GM04504 (cell line): ENCODE measurements at regions not wholly inside any gene's neighbourhood (a gene's known extent, or its start where the extent isn't known, plus 50 kb on each side); places are given as distances from the start of the nearest gene placed in this dataset.

Source experiments
- DNase-seq: peaks from one replicate; pipeline ENCODE4 v3.0.0-alpha.2; 2012; ENCODE audit warnings: low read depth

DNA sequence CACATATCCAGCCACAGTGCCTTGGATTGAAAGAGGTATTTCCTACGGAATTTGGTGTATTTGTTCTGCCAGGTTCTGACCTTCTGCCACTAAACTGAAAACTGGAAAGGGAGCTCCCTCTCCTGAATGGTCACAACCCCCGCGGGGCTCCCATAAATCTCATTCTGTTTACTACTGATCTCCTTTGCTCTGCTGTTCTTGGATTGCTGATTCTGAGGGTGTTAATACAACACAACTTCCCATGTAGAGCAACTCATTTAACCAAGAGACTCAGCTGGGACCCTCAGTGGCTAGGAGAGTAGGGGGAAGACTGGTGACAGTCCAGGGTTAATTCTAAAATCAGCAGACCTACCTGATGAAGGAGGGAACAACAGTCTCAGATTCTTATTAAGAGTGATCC is 662.9 kb downstream of the INHBA start:
- DNase-seq, result no peak

DNA sequence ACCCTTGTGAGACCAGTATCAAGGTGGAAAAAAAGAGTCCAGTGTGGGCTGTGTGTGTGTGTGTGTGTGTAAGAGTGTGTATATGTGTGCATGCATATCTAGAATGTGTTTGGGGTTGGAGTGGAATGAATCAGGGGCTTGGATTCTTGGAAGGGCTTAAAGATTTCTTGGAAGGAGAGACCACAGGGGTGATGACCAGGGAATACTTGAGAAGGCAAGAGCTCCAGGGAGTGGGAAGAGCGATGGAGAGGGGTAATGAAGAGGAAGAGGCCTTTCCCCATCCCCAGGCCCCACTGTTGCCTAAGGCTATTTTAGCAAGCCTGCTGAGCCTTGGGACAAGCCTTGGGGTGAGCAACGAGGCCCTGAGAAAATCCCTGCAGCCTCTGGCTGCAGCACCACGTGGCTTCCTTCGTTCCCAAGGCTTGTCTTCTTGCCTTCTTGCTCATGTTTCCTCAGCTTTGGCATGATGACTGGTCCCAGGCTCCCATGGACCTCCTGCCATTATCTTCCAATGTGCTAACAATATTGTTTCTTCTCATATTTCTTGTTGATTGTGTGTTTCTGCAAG is 663.4 kb downstream of the INHBA start:
- DNase-seq, result no peak

DNA sequence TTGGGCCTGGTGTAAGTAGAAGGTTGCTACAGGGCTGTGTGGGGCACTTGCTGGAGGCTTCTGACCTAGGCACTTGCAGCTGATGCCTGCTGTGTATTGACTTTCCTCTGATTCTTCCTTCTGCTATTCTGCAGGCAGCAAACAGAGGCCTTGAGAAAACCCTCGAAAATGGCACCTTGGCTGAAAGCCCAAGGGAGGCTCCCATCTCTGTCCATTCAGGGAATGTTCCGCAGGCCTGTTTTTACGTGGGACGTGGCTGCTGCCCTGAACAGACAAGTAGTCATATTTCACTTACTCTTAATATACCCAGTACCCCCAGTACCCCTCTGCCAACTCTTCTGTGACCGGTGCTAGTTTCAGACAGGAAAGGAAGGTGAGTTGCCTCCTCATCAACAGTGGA is 664.7 kb downstream of the INHBA start:
- no peak for DNase-seq

- no peak for DNase-seq
Observed at GRCh38 chr7:41037691-41038090, 665.2 kb downstream of the INHBA start.

DNA sequence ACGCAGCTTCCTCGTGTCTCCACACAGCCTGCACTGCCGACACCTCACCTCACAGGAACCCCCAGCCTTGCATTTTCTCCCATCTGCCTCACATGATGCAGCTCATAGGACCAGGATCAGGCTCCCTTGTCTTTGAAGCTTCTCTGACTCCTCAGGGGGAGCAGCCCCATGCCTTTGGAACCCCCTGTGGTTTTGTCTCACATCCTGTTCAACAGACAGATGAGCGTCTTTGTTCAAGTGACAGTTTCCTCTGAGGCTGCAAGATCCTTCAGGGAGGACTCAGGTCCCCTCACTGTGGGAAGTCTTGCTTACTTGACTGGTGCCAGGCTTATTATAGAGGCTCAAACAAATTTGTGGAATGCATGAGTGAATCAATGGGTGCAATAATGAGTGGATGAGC is 667.1 kb downstream of the INHBA start:
- no peak for DNase-seq

DNA sequence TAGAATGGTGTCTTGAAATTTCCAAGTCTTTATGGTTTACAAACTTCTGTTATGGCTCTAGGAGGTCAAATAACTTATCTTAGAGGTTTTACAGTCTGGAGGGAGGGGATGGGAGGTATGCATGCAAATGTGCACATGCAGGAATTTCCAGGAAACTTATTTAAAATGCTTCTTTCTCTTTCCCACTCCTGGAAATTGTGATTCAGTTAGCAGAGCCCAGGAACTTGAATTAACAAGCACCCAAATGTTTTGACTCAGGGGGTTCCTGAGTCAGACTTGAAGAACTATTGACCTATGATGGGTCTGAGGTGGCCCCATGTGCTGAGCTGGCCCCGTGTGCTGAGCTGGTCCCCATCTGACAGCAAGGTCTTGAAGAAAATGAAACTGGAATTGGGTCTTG is 669.4 kb downstream of the INHBA start:
- DNase-seq, result no peak

DNA sequence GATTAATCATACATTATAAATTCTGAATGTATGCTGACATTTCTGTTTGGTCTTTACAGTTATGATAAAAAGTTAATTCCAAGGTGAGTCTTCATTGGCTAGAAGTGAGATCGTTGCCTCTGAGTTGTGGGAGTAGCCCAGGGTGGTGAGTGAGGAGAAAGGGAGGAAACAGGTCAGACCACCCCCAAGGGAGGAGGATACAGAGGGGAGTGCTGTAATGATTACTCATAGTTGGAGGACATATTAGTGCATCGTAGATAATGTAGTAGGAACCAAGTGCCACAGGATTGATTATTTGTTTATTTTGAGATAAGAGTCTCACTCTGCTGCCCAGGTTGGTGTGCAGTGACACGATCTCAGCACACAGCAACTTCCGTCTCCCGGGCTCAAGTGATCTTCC is 672.2 kb downstream of the INHBA start:
- no peak for DNase-seq

DNA sequence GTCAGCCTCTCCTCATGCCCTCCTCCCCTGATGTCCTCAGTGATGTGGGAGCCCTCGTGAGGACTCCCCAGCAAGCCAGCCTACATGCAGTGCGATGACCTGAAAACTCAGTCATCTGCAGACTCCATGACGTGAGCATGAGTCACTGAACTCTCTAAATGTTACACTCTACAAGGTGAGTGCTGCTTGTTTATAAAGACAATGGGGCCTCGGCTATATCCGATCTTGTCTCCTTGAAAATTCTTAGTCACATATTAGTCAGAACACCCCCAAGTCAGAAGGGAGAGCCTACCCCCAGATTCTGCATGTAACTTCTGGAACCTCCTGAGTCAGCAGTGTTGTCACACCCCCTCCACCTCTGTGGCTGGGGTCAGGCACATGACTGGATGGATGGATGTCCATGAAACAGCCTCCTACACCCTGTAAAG is 673.8 kb downstream of the INHBA start:
- peak; percentile 59 for DNase-seq

DNA sequence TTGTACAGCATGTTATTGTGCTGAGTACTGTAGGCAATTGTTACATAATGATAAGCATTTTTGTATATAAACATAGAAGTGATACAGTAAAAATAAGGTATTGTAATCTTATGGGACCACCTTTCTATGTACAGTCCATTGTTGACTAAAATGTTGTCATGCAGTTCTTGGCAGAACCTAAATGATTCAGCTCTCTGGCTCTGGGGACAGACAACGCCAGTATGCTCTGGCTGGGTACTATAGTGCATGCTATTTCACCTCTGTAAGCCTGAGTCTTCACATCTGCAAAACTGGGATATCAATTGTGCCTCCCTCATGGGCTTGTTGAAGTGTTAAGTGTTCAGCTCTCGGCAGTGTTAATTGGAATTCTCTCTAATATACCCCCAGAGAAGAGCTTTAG is 674.3 kb downstream of the INHBA start:
- no peak for DNase-seq

DNA sequence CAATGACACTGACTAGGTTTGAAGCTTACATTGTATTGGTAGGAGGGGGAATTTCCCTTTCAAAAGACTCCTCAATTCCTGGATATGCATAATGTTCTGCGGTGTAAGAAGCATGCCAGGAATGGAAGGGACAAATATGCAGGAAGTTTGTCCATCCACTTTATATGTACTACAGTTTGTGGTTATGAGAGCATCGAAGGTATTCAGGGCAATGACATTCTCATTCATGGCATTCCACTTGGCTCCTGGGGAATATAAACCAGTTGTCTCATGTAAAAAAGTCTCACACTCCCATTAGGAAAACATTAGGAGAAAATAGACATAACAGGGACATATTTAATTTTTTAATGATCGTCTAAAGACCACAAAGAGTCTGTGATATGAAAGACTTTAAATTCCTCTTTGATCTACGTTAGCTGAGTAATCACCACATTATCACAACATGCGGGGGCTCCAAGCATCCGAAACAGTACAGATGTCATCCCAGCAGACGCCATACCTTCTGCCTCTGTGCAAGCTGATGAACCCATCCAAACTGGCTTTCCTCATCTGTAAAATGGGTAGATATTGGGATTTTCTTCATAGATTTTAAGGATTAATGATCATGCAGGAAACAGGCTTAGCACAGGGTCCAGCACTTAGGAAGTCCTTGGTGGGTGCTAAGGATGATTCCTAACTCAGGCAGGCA is 675.3 kb downstream of the INHBA start:
- peak; percentile 90 for DNase-seq

- DNase-seq, result no peak
Observed at GRCh38 chr7:41024126-41024525, 678.8 kb downstream of the INHBA start.

DNA sequence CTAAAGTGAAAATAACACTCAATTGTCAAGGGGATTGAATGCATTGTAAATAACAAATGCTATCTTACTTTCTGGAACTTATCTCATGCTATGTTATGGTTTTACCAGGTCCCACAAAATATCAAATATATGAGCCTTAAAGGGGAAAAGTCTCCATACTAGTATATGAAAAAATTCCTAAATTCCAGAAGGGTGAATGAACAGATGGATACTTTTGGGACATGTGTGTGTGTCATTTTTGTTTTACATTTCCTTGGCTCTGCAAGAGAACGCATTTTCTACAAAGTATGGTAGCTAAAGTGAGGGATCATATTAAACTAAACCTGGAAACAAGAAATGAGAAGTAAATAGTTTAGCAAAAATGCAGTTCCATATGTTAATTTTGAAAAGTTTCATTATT is 682.8 kb downstream of the INHBA start:
- DNase-seq, result no peak

GRCh38 chr7:41013117-41013516 is 689.8 kb downstream of the INHBA start:
- no peak for DNase-seq

GRCh38 chr7:41012041-41012440 is 690.8 kb downstream of the INHBA start:
- DNase-seq, result no peak

DNA sequence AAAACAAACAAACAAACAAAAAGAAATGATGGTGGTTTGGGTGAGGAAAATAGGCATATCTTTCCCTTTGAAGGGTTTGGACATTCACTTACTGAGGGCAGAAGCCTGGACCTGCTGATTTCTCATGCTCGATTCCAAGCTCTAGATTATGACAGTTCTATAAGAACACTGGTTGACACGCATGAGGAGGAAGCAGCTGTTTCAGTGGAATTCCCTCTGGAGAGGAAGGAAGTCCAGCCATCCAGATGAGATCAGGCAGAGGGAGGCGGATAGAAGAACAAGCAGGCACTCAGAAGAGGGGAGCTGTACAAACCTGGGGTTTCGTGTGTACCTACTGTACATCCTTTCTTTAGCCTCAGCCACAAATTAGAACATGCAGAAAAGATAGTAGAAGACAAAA is 691.9 kb downstream of the INHBA start:
- DNase-seq, result peak; percentile 33

GRCh38 chr7:41010418-41010817 is 692.5 kb downstream of the INHBA start:
- peak; percentile 29 for DNase-seq

- no peak for DNase-seq
Observed at GRCh38 chr7:41007811-41008210, 695.1 kb downstream of the INHBA start.

- DNase-seq, result no peak
Observed at GRCh38 chr7:41007351-41007751, 695.5 kb downstream of the INHBA start.

GRCh38 chr7:41006306-41006995 is 696.4 kb downstream of the INHBA start:
- DNase-seq, result no peak

GRCh38 chr7:41005374-41005901 is 697.5 kb downstream of the INHBA start:
- DNase-seq, result peak; percentile 35

GRCh38 chr7:41003977-41004376 is 698.9 kb downstream of the INHBA start:
- no peak for DNase-seq

- no peak for DNase-seq
Observed at GRCh38 chr7:41003611-41003940, 699.3 kb downstream of the INHBA start.
